Spleen (tissue), 7 donors: ENCODE measurements at regions not wholly inside any gene's neighbourhood (a gene's known extent, or its start where the extent isn't known, plus 50 kb on each side); places are given as distances from the start of the nearest gene placed in this dataset.

Source experiments
- CTCF ChIP-seq, 11 experiments: fragments of 200-600 bp in 7 of 11; fragments of 450-650 bp in 4 of 11; sonication (generic) in 4 of 11; IDR thresholded peaks in 8 of 11; conservative IDR thresholded peaks in 3 of 11; 1 replicate in 7 of 11; 2 replicates in 4 of 11; pipeline versions ENCODE4 v1.4.0 to v1.8.0; 2016 to 2021; ENCODE audit warnings: antibody characterized with exemption in 11 of 11, inconsistent platforms in 4 of 11, mild to moderate bottlenecking in 1 of 11
- POLR2A ChIP-seq, 3 donors: fragments of 450-650 bp; IDR thresholded peaks; one replicate each; pipeline ENCODE4 v1.5.1; 2017; ENCODE audit warnings: antibody characterized with exemption in 3 of 3, mild to moderate bottlenecking in 1 of 3
- POLR2AphosphoS5 ChIP-seq, 3 donors: sonication (generic); formaldehyde crosslinking; IDR thresholded peaks; one replicate each; pipeline ENCODE4 v1.5.1; 2017; ENCODE audit warnings: antibody characterized with exemption in 3 of 3
- donor health status: DM: no; HTN: no; CAD: no; lungs with moderate emphysema.
- donor health status: DM: no; HTN: no; CAD: no.
- donor health status: DM: no; HTN: no; CAD: no.

- TF ChIP-seq CTCF (IDR thresholded peaks at IDR 0.05 in 8 of 11, conservative IDR thresholded peaks at IDR 0.05 in 3 of 11) (no peak), POLR2AphosphoS5 (IDR thresholded peaks at IDR 0.05) (no peak), POLR2A (IDR thresholded peaks at IDR 0.05) (no peak)
Measured at GRCh38 chr6:86256615-86257187, 614.0 kb upstream of the SYNCRIP start.
